ENCODE measurements at regions not wholly inside any gene's neighbourhood (a gene's known extent, or its start where the extent isn't known, plus 50 kb on each side); places are given as distances from the start of the nearest gene placed in this dataset.

DNA sequence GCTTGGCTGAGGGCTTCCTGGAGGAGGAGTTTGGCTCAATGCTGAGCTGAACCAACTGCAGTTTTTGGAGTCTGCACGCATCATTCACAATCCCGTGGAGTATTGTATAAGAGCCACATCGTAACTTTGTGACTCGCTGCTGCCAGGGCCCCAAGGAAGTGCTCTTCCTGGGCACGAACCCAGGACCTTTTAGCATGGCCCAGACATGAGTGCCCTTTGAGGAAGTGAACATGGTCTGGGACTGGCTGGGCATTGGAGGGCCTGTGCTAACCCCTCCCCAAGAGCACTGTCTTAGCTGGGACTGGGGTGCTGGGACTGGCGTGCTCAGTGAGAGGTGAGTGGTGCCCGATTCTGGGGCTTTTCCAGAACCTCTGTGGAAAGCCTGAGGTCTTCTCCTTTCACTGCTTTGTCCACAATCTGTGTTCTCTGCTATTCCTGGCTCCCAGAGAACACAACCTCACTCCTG lies 88.6 kb downstream of the LIPG start:
- no TSS peak for BruUV-seq (replicated peaks)
- no peaks in the 10 kb centered on the region for H3K79me2 ChIP-seq (ENCODE audit: control insufficient read depth, insufficient read depth, low read length)

More for the DNA sequence above, 88.6 kb downstream of the LIPG start:
- Histone ChIP-seq H3K4me3 (replicated peaks in 1 of 3; ENCODE audit: insufficient read depth in 1 of 3, low read depth in 1 of 3, low read length in 3 of 3) (no peak overlapping the region), H3K9me3 (replicated peaks; ENCODE audit: control insufficient read depth, insufficient read depth, low read length) (no peaks in the 10 kb centered on the region), H3K4me2 (ENCODE audit: insufficient read depth, low read length) (no peak overlapping the region), H3K27ac (ENCODE audit: insufficient read depth, low read depth, low read length) (no peak overlapping the region), H4K20me1 (replicated peaks; ENCODE audit: control insufficient read depth, extremely low read depth, insufficient read depth, low read length) (no peaks in the 10 kb centered on the region), H2AFZ (ENCODE audit: low read depth, low read length) (no peak overlapping the region), H3K4me1 (ENCODE audit: control insufficient read depth, extremely low read depth, insufficient read depth, low read length) (peaks cover 10% of the 10 kb centered on the region), H3K9me1 (replicated peaks; ENCODE audit: control insufficient read depth, extremely low read depth, insufficient read depth, low read length) (no peaks in the 10 kb centered on the region), H3K36me3 (ENCODE audit: control insufficient read depth in 2 of 2, extremely low read depth in 1 of 2, insufficient read depth in 2 of 2, low read length in 2 of 2) (no peaks in the 10 kb centered on the region), H3K27me3 (ENCODE audit: control insufficient read depth in 2 of 2, insufficient read depth in 2 of 2, low read length in 2 of 2) (no peaks in the 10 kb centered on the region), H3K9ac (replicated peaks; ENCODE audit: extremely low read depth, insufficient read depth, low read length) (no peak overlapping the region)
- FAIRE-seq (no peak), DNase-seq (ENCODE audit: low read depth, low spot score) (no peak)
- TF ChIP-seq, protein P1, sequence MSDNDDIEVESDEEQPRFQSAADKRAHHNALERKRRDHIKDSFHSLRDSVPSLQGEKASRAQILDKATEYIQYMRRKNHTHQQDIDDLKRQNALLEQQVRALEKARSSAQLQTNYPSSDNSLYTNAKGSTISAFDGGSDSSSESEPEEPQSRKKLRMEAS (IDR thresholded peaks at IDR 0.05; ENCODE audit: insufficient read depth, insufficient read length): no peak
- TF ChIP-seq JUN (IDR thresholded peaks at IDR 0.05; ENCODE audit: borderline replicate concordance, insufficient read depth, insufficient read length, low read depth) (no peak), GATA2 (IDR thresholded peaks at IDR 0.05; ENCODE audit: insufficient read depth, insufficient read length, low read depth, low read length) (no peak), FOS (IDR thresholded peaks at IDR 0.05; ENCODE audit: borderline replicate concordance, insufficient read depth, low read length) (no peak), POLR2AphosphoS5 (IDR thresholded peaks at IDR 0.05; ENCODE audit: insufficient read depth, low read depth, low read length) (no peak), MYC (IDR thresholded peaks at IDR 0.05; ENCODE audit: low read depth, low read length) (no peak), EZH2 (IDR thresholded peaks at IDR 0.05; ENCODE audit: borderline replicate concordance, low read depth, low read length, severe bottlenecking) (no peak), POLR2A (IDR thresholded peaks at IDR 0.05; ENCODE audit: low read depth, low read length) (no peak)
- TF ChIP-seq, protein P2, sequence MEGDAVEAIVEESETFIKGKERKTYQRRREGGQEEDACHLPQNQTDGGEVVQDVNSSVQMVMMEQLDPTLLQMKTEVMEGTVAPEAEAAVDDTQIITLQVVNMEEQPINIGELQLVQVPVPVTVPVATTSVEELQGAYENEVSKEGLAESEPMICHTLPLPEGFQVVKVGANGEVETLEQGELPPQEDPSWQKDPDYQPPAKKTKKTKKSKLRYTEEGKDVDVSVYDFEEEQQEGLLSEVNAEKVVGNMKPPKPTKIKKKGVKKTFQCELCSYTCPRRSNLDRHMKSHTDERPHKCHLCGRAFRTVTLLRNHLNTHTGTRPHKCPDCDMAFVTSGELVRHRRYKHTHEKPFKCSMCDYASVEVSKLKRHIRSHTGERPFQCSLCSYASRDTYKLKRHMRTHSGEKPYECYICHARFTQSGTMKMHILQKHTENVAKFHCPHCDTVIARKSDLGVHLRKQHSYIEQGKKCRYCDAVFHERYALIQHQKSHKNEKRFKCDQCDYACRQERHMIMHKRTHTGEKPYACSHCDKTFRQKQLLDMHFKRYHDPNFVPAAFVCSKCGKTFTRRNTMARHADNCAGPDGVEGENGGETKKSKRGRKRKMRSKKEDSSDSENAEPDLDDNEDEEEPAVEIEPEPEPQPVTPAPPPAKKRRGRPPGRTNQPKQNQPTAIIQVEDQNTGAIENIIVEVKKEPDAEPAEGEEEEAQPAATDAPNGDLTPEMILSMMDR (IDR thresholded peaks at IDR 0.05; ENCODE audit: extremely low read depth in 1 of 2, insufficient read depth in 1 of 2, low read depth in 1 of 2, low read length in 2 of 2): no peak
- dilution Hi-C loops (cut with MboI; ENCODE audit: extremely low pct_ligation_motif_present, low sequenced_read_pairs) (no loop called here), intact Hi-C loops (cut with micrococcal nuclease) (no loop called here)
- ChIA-PET CTCF (interaction anchor here (1.1 kb wide), 1 partner anchor 79 kb away, joined by 5 read pairs; no protein-coding TSS in a partner anchor), POLR2A (no interaction called here)
